SIG-M5 (cell line): ENCODE measurements at regions not wholly inside any gene's neighbourhood (a gene's known extent, or its start where the extent isn't known, plus 50 kb on each side); places are given as distances from the start of the nearest gene placed in this dataset.
"Not testable (repeated sequence)": the region's sequence is repeated elsewhere in the genome, so short reads cannot be mapped to it uniquely, and the experiment has no call there.

Experiments
- DNase-seq: peaks from one replicate; lab custom pipeline; 2025; lab: John Stamatoyannopoulos, UW

- not testable (repeated sequence) for DNase-seq
Observed at GRCh38 chr16:88185976-88186888, 196.5 kb upstream of the ZNF469 start.

GRCh38 chr16:88186889-88187870 is 195.6 kb upstream of the ZNF469 start:
- not testable (repeated sequence) for DNase-seq

GRCh38 chr16:88188171-88188895 is 194.4 kb upstream of the ZNF469 start:
- DNase-seq = not testable (repeated sequence)

- not testable (repeated sequence) for DNase-seq
Observed at GRCh38 chr16:88190592-88191095, 192.1 kb upstream of the ZNF469 start.

- DNase-seq = not testable (repeated sequence)
Observed at GRCh38 chr16:88191168-88191567, 191.6 kb upstream of the ZNF469 start.

- no peak for DNase-seq
Observed at GRCh38 chr16:88192601-88193000, 190.2 kb upstream of the ZNF469 start.

- not testable (repeated sequence) for DNase-seq
Observed at GRCh38 chr16:88193706-88194396, 188.9 kb upstream of the ZNF469 start.

GRCh38 chr16:88194397-88195268 is 188.1 kb upstream of the ZNF469 start:
- DNase-seq = no peak

GRCh38 chr16:88195269-88195705 is 187.5 kb upstream of the ZNF469 start:
- DNase-seq = no peak

- no peak for DNase-seq
Observed at GRCh38 chr16:88195911-88196465, 186.8 kb upstream of the ZNF469 start.

- no peak for DNase-seq
Observed at GRCh38 chr16:88196471-88197400, 186.0 kb upstream of the ZNF469 start.

GRCh38 chr16:88197481-88198456 is 185.0 kb upstream of the ZNF469 start:
- no peak for DNase-seq

- DNase-seq = not testable (repeated sequence)
Observed at GRCh38 chr16:88198457-88199295, 184.1 kb upstream of the ZNF469 start.

- not testable (repeated sequence) for DNase-seq
Observed at GRCh38 chr16:88199296-88200153, 183.2 kb upstream of the ZNF469 start.
